Astrocyte (in vitro differentiated cells and primary cell): ENCODE measurements at regions not wholly inside any gene's neighbourhood (a gene's known extent, or its start where the extent isn't known, plus 50 kb on each side); places are given as distances from the start of the nearest gene placed in this dataset.

ENCODE experiments used
- DNase-seq: peaks from one replicate; pipeline ENCODE4 v3.0.0-alpha.2; 2010; ENCODE audit warnings: low read depth
- FAIRE-seq: peaks from 2 replicates; lab custom pipeline; 2011; peaks lifted over from hg19 to GRCh38; lab: Jason Lieb, UNC
- H2AFZ ChIP-seq: 2 replicates; pipeline ENCODE4 v1.6.0; 2012; ENCODE audit warnings: low read depth, low read length, inconsistent platforms
- H3K27ac ChIP-seq: 2 replicates; pipeline ENCODE4 v1.5.1; 2011; ENCODE audit warnings: low read depth, low read length, inconsistent platforms
- H3K27me3 ChIP-seq: 2 replicates; pipeline ENCODE4 v1.6.0; 2011; ENCODE audit warnings: low read length, inconsistent platforms; ENCODE audit not compliant: insufficient read depth
- H3K36me3 ChIP-seq: 2 replicates; pipeline ENCODE4 v1.5.1; 2011; ENCODE audit warnings: low read length, inconsistent platforms; ENCODE audit not compliant: insufficient read depth
- H3K4me1 ChIP-seq: 2 replicates; pipeline ENCODE4 v1.5.1; 2011; ENCODE audit warnings: low read length, inconsistent platforms; ENCODE audit not compliant: insufficient read depth
- H3K4me2 ChIP-seq: 2 replicates; pipeline ENCODE4 v1.6.0; 2012; ENCODE audit warnings: low read length, inconsistent platforms
- H3K4me3 ChIP-seq: 2 replicates; pipeline ENCODE4 v1.5.1; 2011; ENCODE audit warnings: low read depth, mild to moderate bottlenecking, low read length, inconsistent platforms; ENCODE audit not compliant: insufficient read depth
- H3K79me2 ChIP-seq: 2 replicates; pipeline ENCODE4 v1.6.0; 2012; ENCODE audit warnings: mild to moderate bottlenecking, low read length, inconsistent platforms; ENCODE audit not compliant: insufficient read depth
- H3K9ac ChIP-seq: 2 replicates; pipeline ENCODE4 v1.6.0; 2012; ENCODE audit warnings: mild to moderate bottlenecking, low read length, inconsistent platforms
- H3K9me3 ChIP-seq: 2 replicates; pipeline ENCODE4 v1.5.1; 2012; ENCODE audit warnings: low read depth, mild to moderate bottlenecking, low read length, inconsistent platforms; ENCODE audit not compliant: insufficient read depth
- H4K20me1 ChIP-seq: 2 replicates; pipeline ENCODE4 v1.6.0; 2012; ENCODE audit warnings: low read length, inconsistent platforms; ENCODE audit not compliant: insufficient read depth
- H3K27ac Mint-ChIP-seq: one replicate; pipeline ENCODE4 v1.8.0; 2021; ENCODE audit warnings: mild to moderate bottlenecking, mixed read lengths; ENCODE audit not compliant: unreplicated experiment
- H3K27me3 Mint-ChIP-seq: one replicate; pipeline ENCODE4 v1.8.0; 2021; ENCODE audit warnings: low read depth, mixed read lengths; ENCODE audit not compliant: unreplicated experiment
- H3K36me3 Mint-ChIP-seq: one replicate; pipeline ENCODE4 v1.8.0; 2021; ENCODE audit warnings: low read depth, mixed read lengths; ENCODE audit not compliant: unreplicated experiment
- H3K4me1 Mint-ChIP-seq: one replicate; pipeline ENCODE4 v1.8.0; 2021; ENCODE audit warnings: low read depth, mixed read lengths; ENCODE audit not compliant: unreplicated experiment
- H3K4me3 Mint-ChIP-seq: one replicate; pipeline ENCODE4 v1.8.0; 2021; ENCODE audit warnings: mild to moderate bottlenecking, moderate library complexity, mixed read lengths; ENCODE audit not compliant: unreplicated experiment
- H3K9me3 Mint-ChIP-seq: one replicate; pipeline ENCODE4 v1.8.0; 2021; ENCODE audit warnings: mild to moderate bottlenecking, mixed read lengths; ENCODE audit not compliant: unreplicated experiment
- CTCF ChIP-seq: IDR thresholded peaks from 2 replicates; pipeline ENCODE4 v1.5.1; 2011; ENCODE audit warnings: low read depth, mild to moderate bottlenecking, inconsistent platforms, low read length, moderate library complexity; ENCODE audit not compliant: insufficient read depth
- EZH2 ChIP-seq: IDR thresholded peaks from 2 replicates; pipeline ENCODE4 v1.6.1; 2012; ENCODE audit warnings: mild to moderate bottlenecking, low read length, inconsistent platforms; ENCODE audit not compliant: insufficient read depth

- Mint-ChIP-seq H3K4me3 (no peak overlapping the region), H3K9me3 (peaks cover under 1% of the 10 kb centered on the region)
These were observed 231.3 kb downstream of the ENC1 start for GRCh38 chr5:74409166-74409706.

GRCh38 chr5:74408150-74409043 lies 232.1 kb downstream of the ENC1 start:
- Mint-ChIP-seq H3K4me3 (no peak overlapping the region), H3K36me3 (no peaks in the 10 kb centered on the region), H3K27ac (no peak overlapping the region), H3K27me3 (no peaks in the 10 kb centered on the region), H3K9me3 (no peaks in the 10 kb centered on the region), H3K4me1 (peaks cover 27% of the 10 kb centered on the region)
- H3K9ac ChIP-seq, result no peak overlapping the region
- no peak for DNase-seq
- no peak overlapping the region for H3K27ac ChIP-seq
- H3K4me3 ChIP-seq, result no peak overlapping the region
- H3K4me1 ChIP-seq, result no peaks in the 10 kb centered on the region
- no peaks in the 10 kb centered on the region for H3K9me3 ChIP-seq
- no peak overlapping the region for H2AFZ ChIP-seq
- H3K4me2 ChIP-seq, result no peak overlapping the region
- H3K79me2 ChIP-seq, result no peaks in the 10 kb centered on the region
- no peak for FAIRE-seq
- no peak for TF ChIP-seq EZH2
- TF ChIP-seq CTCF, result no peak
- no peaks in the 10 kb centered on the region for H3K27me3 ChIP-seq
- H3K36me3 ChIP-seq, result no peaks in the 10 kb centered on the region
- no peaks in the 10 kb centered on the region for H4K20me1 ChIP-seq

More at GRCh38 chr5:74409166-74409706, 231.3 kb downstream of the ENC1 start:
- Mint-ChIP-seq H3K36me3 (no peaks in the 10 kb centered on the region), H3K4me1 (peaks cover 27% of the 10 kb centered on the region), H3K27ac (no peak overlapping the region), H3K27me3 (no peaks in the 10 kb centered on the region)
- Histone ChIP-seq H3K79me2 (no peaks in the 10 kb centered on the region), H3K27me3 (no peaks in the 10 kb centered on the region), H2AFZ (no peak overlapping the region), H4K20me1 (no peaks in the 10 kb centered on the region), H3K4me1 (no peaks in the 10 kb centered on the region), H3K36me3 (no peaks in the 10 kb centered on the region), H3K9me3 (no peaks in the 10 kb centered on the region), H3K4me2 (no peak overlapping the region), H3K27ac (no peak overlapping the region), H3K9ac (no peak overlapping the region), H3K4me3 (no peak overlapping the region)
- no peak for FAIRE-seq
- no peak for DNase-seq
- TF ChIP-seq EZH2 (no peak), CTCF (no peak)

- no peak overlapping the region for H3K27ac Mint-ChIP-seq
- no peak for FAIRE-seq
These were observed 232.8 kb downstream of the ENC1 start for GRCh38 chr5:74407701-74408100.

More at GRCh38 chr5:74407701-74408100, 232.8 kb downstream of the ENC1 start:
- no peaks in the 10 kb centered on the region for H3K9me3 ChIP-seq
- no peaks in the 10 kb centered on the region for H3K36me3 ChIP-seq
- Mint-ChIP-seq H3K27me3 (no peaks in the 10 kb centered on the region), H3K4me1 (peaks cover 27% of the 10 kb centered on the region), H3K36me3 (no peaks in the 10 kb centered on the region), H3K4me3 (no peak overlapping the region), H3K9me3 (no peaks in the 10 kb centered on the region)
- no peak overlapping the region for H3K4me3 ChIP-seq
- H3K9ac ChIP-seq, result no peak overlapping the region
- H3K4me2 ChIP-seq, result no peak overlapping the region
- H2AFZ ChIP-seq, result no peak overlapping the region
- H3K79me2 ChIP-seq, result no peaks in the 10 kb centered on the region
- H3K27me3 ChIP-seq, result no peaks in the 10 kb centered on the region
- no peak overlapping the region for H3K27ac ChIP-seq
- no peak for DNase-seq
- H4K20me1 ChIP-seq, result no peaks in the 10 kb centered on the region
- TF ChIP-seq EZH2 (no peak), CTCF (no peak)
- peaks cover under 1% of the 10 kb centered on the region for H3K4me1 ChIP-seq
